ENCODE measurements at regions not wholly inside any gene's neighbourhood (a gene's known extent, or its start where the extent isn't known, plus 50 kb on each side); places are given as distances from the start of the nearest gene placed in this dataset.

DNA sequence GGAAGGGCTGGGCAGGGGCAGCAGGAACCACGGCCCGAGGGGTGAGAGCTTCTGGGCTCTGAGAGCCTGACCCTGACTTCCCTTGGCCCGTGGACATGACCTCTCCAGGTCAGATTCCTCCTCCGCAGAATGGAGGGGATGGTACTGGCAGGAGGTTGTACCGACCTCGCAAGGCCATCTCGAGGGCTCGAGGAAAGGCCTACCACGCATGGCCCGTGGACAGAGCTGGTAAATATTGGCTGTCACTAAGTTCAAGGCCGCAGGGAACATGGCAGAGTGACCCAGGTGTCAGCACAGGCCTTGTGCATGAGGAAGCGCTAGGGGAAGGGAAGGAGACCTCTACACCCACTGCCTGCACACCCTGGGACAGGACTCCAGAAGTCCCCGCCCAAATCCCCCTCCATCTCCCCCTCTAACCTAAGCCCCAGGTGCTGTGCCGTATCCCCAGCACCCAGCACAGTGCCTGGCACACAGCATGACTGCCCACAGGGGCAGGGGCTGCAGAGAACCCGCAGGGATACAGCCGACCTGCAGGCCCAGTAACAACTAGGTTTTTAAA lies 54.9 kb upstream of the PPP2R5C start:
- no peak for FAIRE-seq
- DNase-seq (ENCODE audit: low spot score): no peak

- DNase-seq (ENCODE audit: low spot score) (peak; percentile 53), FAIRE-seq (peak; percentile 8)
These were observed 54.3 kb upstream of the PPP2R5C start for GRCh38 chr14:101707068-101707842.

- DNase-seq (ENCODE audit: low spot score) (no peak), FAIRE-seq (no peak)
These were observed 53.5 kb upstream of the PPP2R5C start for GRCh38 chr14:101707863-101708620.

DNA sequence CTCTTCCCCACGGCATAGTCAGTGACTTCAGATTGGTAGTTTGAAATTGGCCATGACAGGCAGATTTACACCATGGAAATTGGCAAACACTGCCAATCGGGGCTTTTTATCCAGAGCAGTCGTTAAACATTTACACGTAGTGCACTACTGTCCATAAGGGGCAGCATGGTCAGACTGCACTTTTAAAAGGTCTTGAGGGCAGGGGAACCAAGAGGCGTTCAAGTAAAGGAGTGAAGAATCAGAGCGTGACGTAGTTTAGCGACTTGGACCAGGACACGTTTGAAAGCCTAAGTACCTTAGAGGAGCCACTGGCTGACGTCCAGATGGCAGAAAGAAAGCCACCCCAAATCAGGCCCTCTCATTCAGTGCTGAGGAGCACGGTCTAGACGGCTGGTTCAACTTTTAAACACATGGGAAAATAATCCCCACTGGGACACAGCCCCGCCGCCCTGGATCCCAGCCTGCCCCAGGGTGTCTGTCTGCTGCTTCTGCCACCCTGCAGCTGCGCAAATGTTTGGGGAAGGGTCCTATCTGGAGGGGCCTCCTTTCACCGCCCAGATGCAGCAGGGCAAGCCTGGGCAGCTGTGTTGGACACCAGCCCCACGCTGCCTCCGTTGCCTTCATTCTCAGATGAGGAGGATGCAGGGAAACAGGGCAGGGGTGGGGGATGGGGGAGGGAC lies 52.5 kb upstream of the PPP2R5C start:
- FAIRE-seq (no peak), DNase-seq (ENCODE audit: low spot score) (no peak)

DNA sequence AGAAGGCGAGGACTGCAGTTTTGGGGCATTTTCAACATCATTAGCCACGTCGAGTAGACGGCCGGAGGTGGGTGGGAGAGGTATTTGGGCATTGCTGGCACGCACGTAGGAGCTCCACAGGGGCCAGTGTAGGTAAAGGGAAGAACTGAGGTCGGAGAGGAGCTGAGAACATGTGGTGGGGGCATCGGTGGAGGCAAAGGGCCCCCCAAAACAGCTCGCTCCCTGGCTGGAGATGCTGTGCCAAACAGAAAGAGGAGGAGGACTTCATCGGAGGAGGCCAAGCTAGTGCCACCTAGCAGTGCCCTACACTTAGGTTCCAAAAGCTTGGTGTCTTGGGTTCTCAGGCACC lies 52.0 kb upstream of the PPP2R5C start:
- no peak for DNase-seq (ENCODE audit: low spot score)
- no peak for FAIRE-seq

- no peak for DNase-seq (ENCODE audit: low spot score)
- no peak for FAIRE-seq
These were observed 51.3 kb upstream of the PPP2R5C start for GRCh38 chr14:101709962-101710931.

- DNase-seq (ENCODE audit: low spot score) (no peak), FAIRE-seq (no peak)
These were observed 50.3 kb upstream of the PPP2R5C start for GRCh38 chr14:101711041-101711856.

Measured in RCC 7860 (cell line).